ENCODE measurements at regions not wholly inside any gene's neighbourhood (a gene's known extent, or its start where the extent isn't known, plus 50 kb on each side); places are given as distances from the start of the nearest gene placed in this dataset.
A peak's percentile ranks its signal among the peaks of the same experiment; 100 is the strongest.

- DNase-seq, result no peak
Observed at GRCh38 chr1:114310695-114311271, 157.1 kb upstream of the SYT6 start.

GRCh38 chr1:114302821-114303220, 149.2 kb upstream of the SYT6 start:
- no peak for DNase-seq

- DNase-seq, result no peak
Observed at GRCh38 chr1:114299331-114299975, 145.8 kb upstream of the SYT6 start.

GRCh38 chr1:114298008-114298407, 144.3 kb upstream of the SYT6 start:
- peak; percentile 52 for DNase-seq

GRCh38 chr1:114296413-114296812, 142.7 kb upstream of the SYT6 start:
- DNase-seq, result no peak

- no peak for DNase-seq
Observed at GRCh38 chr1:114295321-114295720, 141.7 kb upstream of the SYT6 start.

GRCh38 chr1:114292835-114293234, 139.2 kb upstream of the SYT6 start:
- no peak for DNase-seq

- no peak for DNase-seq
Observed at GRCh38 chr1:114292194-114292593, 138.5 kb upstream of the SYT6 start.

- no peak for DNase-seq
Observed at GRCh38 chr1:114290776-114291175, 137.1 kb upstream of the SYT6 start.

GRCh38 chr1:114290341-114290740, 136.7 kb upstream of the SYT6 start:
- no peak for DNase-seq

- DNase-seq, result peak; percentile 32
Observed at GRCh38 chr1:114289824-114290223, 136.2 kb upstream of the SYT6 start.

GRCh38 chr1:114289306-114289705, 135.6 kb upstream of the SYT6 start:
- no peak for DNase-seq

GRCh38 chr1:114286960-114287359, 133.3 kb upstream of the SYT6 start:
- DNase-seq, result no peak

- DNase-seq, result no peak
Observed at GRCh38 chr1:114286179-114286578, 132.5 kb upstream of the SYT6 start.

GRCh38 chr1:114282751-114283403, 129.2 kb upstream of the SYT6 start:
- DNase-seq, result peak; percentile 75

- no peak for DNase-seq
Observed at GRCh38 chr1:114278911-114279310, 125.2 kb upstream of the SYT6 start.

- no peak for DNase-seq
Observed at GRCh38 chr1:114278430-114278829, 124.8 kb upstream of the SYT6 start.

- DNase-seq, result no peak
Observed at GRCh38 chr1:114274621-114275317, 121.1 kb upstream of the SYT6 start.

- DNase-seq, result no peak
Observed at GRCh38 chr1:114272593-114272992, 118.9 kb upstream of the SYT6 start.

GRCh38 chr1:114270718-114271117, 117.0 kb upstream of the SYT6 start:
- DNase-seq, result no peak

- DNase-seq, result no peak
Observed at GRCh38 chr1:114270282-114270681, 116.6 kb upstream of the SYT6 start.

GRCh38 chr1:114269539-114269938, 115.9 kb upstream of the SYT6 start:
- no peak for DNase-seq

- no peak for DNase-seq
Observed at GRCh38 chr1:114263343-114263742, 109.7 kb upstream of the SYT6 start.

- peak; percentile 21 for DNase-seq
Observed at GRCh38 chr1:114262337-114262736, 108.7 kb upstream of the SYT6 start.

Data from retina (tissue), 1 donor.